A673 (cell line): ENCODE measurements at regions not wholly inside any gene's neighbourhood (a gene's known extent, or its start where the extent isn't known, plus 50 kb on each side); places are given as distances from the start of the nearest gene placed in this dataset.
A peak's percentile ranks its signal among the peaks of the same experiment; 100 is the strongest.
"Not testable (repeated sequence)": the region's sequence is repeated elsewhere in the genome, so short reads cannot be mapped to it uniquely, and the experiment has no call there.

Experiments used
- BruUV-seq: library from RNA; stranded (reverse); fragments of 400-500 nt; replicated peaks from 2 replicates; lab custom pipeline; 2021; lab: Mats Ljungman, UMichigan
- CTCF ChIA-PET: fragments of 300-600 bp; sonication (Branson Sonifier 250); formaldehyde crosslinking; loops from one replicate; lab custom pipeline; 2022; ENCODE audit warnings: antibody characterized with exemption; lab: Charles Lee
- POLR2A ChIA-PET: fragments of 300-600 bp; sonication (Branson Sonifier 250); formaldehyde crosslinking; loops from one replicate; lab custom pipeline; 2022; ENCODE audit warnings: antibody characterized with exemption; ENCODE audit not compliant: low non-redundant PET; lab: Charles Lee
- DNase-seq: peaks from one replicate; pipeline ENCODE4 v3.0.0-alpha.2; 2015; ENCODE audit warnings: low spot score
- H3K27ac ChIP-seq: fragments of 200-600 bp; sonication (generic); 2 replicates; pipeline ENCODE4 v1.5.1; 2016; ENCODE audit warnings: mixed run types, low read depth, mild to moderate bottlenecking, mixed read lengths, antibody characterized with exemption, low read length; ENCODE audit not compliant: poor library complexity, severe bottlenecking
- H3K27me3 ChIP-seq: fragments of 200-600 bp; sonication (generic); replicated peaks from 2 replicates; pipeline ENCODE4 v1.6.1; 2017; ENCODE audit warnings: mixed run types, low read depth, mild to moderate bottlenecking, mixed read lengths, antibody characterized with exemption, low read length; ENCODE audit not compliant: insufficient read depth, poor library complexity
- H3K36me3 ChIP-seq: fragments of 200-600 bp; sonication (generic); 2 replicates; pipeline ENCODE4 v1.6.1; 2016; ENCODE audit warnings: mixed run types, mild to moderate bottlenecking, mixed read lengths, antibody characterized with exemption, low read length; ENCODE audit not compliant: insufficient read depth, poor library complexity, severe bottlenecking
- H3K4me1 ChIP-seq: fragments of 200-600 bp; sonication (generic); 2 replicates; pipeline ENCODE4 v1.6.1; 2017; ENCODE audit warnings: mixed run types, mild to moderate bottlenecking, mixed read lengths, antibody characterized with exemption, low read length; ENCODE audit not compliant: insufficient read depth, poor library complexity, severe bottlenecking
- H3K4me3 ChIP-seq: fragments of 200-600 bp; sonication (generic); 2 replicates; pipeline ENCODE4 v1.5.1; 2016; ENCODE audit warnings: low read depth, mixed run types, mild to moderate bottlenecking, mixed read lengths, low read length; ENCODE audit not compliant: poor library complexity, severe bottlenecking
- H3K9me3 ChIP-seq: fragments of 200-600 bp; sonication (generic); 2 replicates; pipeline ENCODE4 v1.6.1; 2016; ENCODE audit warnings: mixed run types, low read depth, mild to moderate bottlenecking, mixed read lengths, antibody characterized with exemption, low read length; ENCODE audit not compliant: poor library complexity, severe bottlenecking
- EZH2 ChIP-seq: fragments of 200-600 bp; sonication (generic); IDR thresholded peaks from 2 replicates; pipeline ENCODE4 v1.6.1; 2017; ENCODE audit warnings: borderline replicate concordance, low read depth, mild to moderate bottlenecking, mixed read lengths, antibody characterized with exemption, low read length; ENCODE audit not compliant: poor library complexity, severe bottlenecking
- intact Hi-C: fragments of 100-400 bp; cut with micrococcal nuclease; formaldehyde crosslinking; loops from one replicate; pipeline ENCODE4 v1.10.0; 2022; ENCODE audit not compliant: unreplicated experiment
- TF ChIP-seq, protein P1 (sequence below): fragments of 300-800, 200-600 bp; sonication (generic); conservative IDR thresholded peaks from 2 replicates; pipeline ENCODE4 v1.5.1; 2017; ENCODE audit warnings: low read depth, mild to moderate bottlenecking, antibody characterized with exemption, low read length, moderate library complexity, mixed read lengths

DNA sequence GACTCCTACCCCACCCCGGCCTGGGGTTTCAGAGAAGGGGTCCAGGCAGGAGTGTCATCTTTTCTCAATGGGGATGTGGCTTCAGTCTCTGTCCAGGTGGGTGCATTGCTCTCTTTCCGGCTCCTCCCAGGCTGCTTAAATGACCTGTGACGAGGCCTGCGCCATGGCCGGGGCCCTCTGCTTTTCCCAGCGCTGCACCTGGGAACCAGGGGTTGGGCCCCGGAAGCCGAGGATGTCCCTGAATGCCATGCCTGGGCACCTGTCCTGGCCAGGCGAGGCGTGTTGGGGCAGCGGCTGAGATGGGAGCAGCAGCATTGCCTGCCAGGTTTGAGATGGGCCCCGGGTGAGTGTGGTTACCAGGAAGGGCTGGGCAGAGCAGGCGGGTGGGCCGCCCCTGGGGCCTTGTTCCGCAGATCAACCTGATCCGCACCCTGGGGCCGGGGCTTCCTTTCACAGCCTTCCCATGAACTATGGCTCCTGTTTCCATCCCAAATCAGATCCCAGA, 147.4 kb downstream of the SEC14L1 start:
- H3K27me3 ChIP-seq = no peaks in the 10 kb centered on the region
- H3K9me3 ChIP-seq = no peaks in the 10 kb centered on the region
- intact Hi-C loops = no loop called here
- peak overlapping the region; percentile 8 for H3K27ac ChIP-seq
- H3K4me3 ChIP-seq = no peak overlapping the region
- H3K4me1 ChIP-seq = no peaks in the 10 kb centered on the region
- TF ChIP-seq, protein P1, sequence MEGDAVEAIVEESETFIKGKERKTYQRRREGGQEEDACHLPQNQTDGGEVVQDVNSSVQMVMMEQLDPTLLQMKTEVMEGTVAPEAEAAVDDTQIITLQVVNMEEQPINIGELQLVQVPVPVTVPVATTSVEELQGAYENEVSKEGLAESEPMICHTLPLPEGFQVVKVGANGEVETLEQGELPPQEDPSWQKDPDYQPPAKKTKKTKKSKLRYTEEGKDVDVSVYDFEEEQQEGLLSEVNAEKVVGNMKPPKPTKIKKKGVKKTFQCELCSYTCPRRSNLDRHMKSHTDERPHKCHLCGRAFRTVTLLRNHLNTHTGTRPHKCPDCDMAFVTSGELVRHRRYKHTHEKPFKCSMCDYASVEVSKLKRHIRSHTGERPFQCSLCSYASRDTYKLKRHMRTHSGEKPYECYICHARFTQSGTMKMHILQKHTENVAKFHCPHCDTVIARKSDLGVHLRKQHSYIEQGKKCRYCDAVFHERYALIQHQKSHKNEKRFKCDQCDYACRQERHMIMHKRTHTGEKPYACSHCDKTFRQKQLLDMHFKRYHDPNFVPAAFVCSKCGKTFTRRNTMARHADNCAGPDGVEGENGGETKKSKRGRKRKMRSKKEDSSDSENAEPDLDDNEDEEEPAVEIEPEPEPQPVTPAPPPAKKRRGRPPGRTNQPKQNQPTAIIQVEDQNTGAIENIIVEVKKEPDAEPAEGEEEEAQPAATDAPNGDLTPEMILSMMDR = no peak
- TF ChIP-seq EZH2 = no peak
- ChIA-PET POLR2A (no interaction called here), CTCF (no interaction called here)
- no peaks in the 10 kb centered on the region for H3K36me3 ChIP-seq
- BruUV-seq = no TSS peak
- DNase-seq = no peak

DNA sequence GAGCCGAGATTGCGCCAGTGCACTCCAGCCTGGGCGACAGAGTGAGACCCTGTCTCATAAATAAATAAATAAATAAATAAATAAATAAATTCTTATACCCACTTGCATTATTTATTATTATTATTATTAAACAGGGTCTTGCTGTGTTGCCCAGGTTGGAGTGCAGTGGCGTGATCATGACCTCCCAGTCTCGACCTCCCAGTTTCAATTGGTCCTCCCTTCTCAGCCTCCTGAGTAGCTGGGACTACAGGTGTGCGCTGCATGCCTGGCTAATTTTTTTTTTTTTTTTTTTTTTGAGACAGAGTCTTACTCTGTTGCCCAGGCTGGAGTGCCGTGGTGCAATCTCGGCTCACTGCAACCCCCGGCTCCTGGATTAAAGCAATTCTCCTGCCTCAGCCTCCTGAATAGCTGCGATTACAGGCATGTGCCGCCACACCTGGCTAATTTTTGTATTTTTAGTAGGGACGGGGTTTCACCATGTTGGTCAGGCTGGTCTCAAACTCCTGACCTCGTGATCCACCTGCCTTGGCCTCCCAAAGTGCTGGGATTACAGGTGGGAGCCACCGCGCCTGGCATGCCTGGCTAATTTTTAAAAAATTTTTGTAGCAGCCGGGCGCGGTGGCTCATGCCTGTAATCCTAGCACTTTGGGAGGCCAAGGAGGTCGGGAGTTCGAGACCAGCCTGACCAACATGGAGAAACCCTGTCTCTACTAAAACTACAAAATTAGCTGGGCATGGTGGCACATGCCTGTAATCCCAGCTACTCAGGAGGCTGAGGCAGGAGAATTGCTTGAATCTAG, 150.2 kb downstream of the SEC14L1 start:
- H3K27ac ChIP-seq, H3K9me3 ChIP-seq, POLR2A ChIA-PET, intact Hi-C loops, BruUV-seq, H3K4me3 ChIP-seq, CTCF ChIA-PET, H3K27me3 ChIP-seq, H3K4me1 ChIP-seq, DNase-seq, H3K36me3 ChIP-seq: not testable (repeated sequence)

DNA sequence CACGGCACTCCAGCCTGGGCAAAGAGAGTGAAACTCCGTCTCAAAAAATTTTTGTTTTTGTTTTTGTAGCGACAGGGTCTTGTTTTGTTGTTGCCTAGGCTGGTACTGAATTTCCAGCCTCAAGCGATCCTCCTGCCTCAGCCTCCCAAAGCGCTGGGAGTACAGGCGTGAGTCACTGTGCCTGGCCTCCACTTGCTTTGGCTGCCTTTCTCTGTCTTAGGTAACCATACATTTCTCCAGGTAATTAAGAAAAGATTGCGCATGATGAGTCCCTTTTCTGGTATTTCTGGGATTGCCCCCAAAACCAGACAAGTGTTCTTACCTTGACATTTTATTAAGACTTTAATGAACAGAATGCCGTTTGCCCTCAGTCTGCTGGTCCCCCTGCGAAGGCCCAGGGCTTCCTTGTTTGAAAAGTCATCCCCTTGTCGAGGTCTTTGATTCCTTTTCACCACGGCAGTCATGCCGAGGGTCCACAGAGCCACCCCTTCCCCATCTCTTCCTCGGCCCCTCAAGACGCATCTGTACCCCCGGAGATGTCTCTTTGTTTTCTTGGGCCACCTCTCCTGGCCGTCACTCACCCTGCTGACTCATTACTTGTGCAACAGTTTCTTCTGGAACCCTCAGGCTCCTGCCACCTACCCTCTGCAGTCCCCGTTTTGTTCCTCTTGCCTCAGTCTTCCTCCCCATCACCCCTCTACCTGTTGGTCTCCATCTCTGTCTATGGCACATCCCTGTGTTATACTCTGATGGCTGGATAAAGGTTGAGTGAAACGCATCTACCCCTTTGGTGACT, 151.0 kb downstream of the SEC14L1 start:
- ChIA-PET POLR2A (no interaction called here), CTCF (no interaction called here)
- Histone ChIP-seq H3K4me1 (no peaks in the 10 kb centered on the region), H3K27me3 (no peaks in the 10 kb centered on the region), H3K36me3 (no peaks in the 10 kb centered on the region), H3K9me3 (no peaks in the 10 kb centered on the region), H3K27ac (no peak overlapping the region), H3K4me3 (no peak overlapping the region)
- BruUV-seq = no TSS peak
- no peak for DNase-seq
- no peak for TF ChIP-seq EZH2
- TF ChIP-seq, protein P1 = no peak
- intact Hi-C loops = no loop called here
